ENCODE measurements at regions not wholly inside any gene's neighbourhood (a gene's known extent, or its start where the extent isn't known, plus 50 kb on each side); places are given as distances from the start of the nearest gene placed in this dataset.

- TF ChIP-seq POLR2A (IDR thresholded peaks at IDR 0.05) (no peak), CTCF (IDR thresholded peaks at IDR 0.05) (no peak)
These were observed 50.0 kb upstream of the CNR1 start for GRCh38 chr6:88216182-88216581.

All from tibial nerve (tissue), 3 donors.